ENCODE measurements at regions not wholly inside any gene's neighbourhood (a gene's known extent, or its start where the extent isn't known, plus 50 kb on each side); places are given as distances from the start of the nearest gene placed in this dataset.
A peak's percentile ranks its signal among the peaks of the same experiment; 100 is the strongest.

DNA sequence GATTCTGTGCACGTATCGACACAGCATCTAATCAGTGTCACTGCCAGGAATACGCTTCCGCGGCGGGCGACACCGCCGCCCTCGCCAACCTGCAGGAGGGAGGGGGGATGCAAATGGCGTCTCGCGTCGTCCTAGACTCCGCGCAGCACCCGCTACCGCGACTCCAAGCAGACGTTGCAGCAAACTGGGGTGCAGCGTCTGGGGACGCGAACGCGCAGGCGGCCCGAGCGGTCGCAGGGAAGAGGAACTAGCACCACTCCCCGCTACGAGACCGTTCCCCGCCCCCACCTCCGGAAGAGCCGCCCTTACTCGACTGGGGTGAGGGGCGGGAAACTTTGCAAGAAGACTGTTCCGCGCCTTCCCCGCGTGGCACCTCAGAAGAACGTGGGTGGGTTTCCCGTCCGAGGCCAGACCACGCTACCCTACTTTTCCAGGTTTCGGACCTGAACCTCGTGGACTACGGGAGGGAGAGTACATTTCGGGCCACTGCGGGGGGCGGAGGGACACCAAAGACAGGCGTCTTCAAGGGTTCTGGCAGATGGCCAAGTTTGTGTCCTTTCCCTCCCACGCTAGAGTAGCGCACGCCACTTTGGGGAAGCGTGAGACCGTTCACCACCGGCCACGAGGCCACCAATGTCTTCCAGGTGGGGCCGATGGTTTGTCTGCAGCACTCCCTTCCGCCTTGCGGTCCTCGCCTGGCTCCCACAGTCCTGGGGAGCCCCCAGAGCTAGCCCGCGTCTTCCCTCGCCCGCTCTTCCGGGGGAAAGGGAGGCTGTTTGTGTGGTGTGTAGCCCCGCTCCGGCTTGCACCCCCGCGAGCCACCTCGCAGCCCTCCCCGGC is 78.0 kb upstream of the BCOR start:
- Histone ChIP-seq H3K4me3 (ENCODE audit: control extremely low read depth in 1 of 5, extremely low read depth in 1 of 5, insufficient read depth in 1 of 5, low read depth in 2 of 5, low read length in 4 of 5) (peak overlapping the region; percentile 38 to 72 (median 60)), H3K36me3 (replicated peaks in 1 of 2; ENCODE audit: control extremely low read depth in 1 of 2, control insufficient read depth in 1 of 2, extremely low read depth in 1 of 2, insufficient read depth in 2 of 2, low read length in 1 of 2) (no peaks in the 10 kb centered on the region), H3K9ac (ENCODE audit: low read length) (peak overlapping the region; percentile 75), H3K79me2 (ENCODE audit: control insufficient read depth, insufficient read depth, low read length) (no peaks in the 10 kb centered on the region), H2AFZ (ENCODE audit: insufficient read depth, low read depth, low read length, poor library complexity, severe bottlenecking) (peak overlapping the region; percentile 34), H3K4me1 (ENCODE audit: control insufficient read depth in 2 of 2, insufficient read depth in 2 of 2, low read length in 2 of 2) (peaks cover 37 to 51% of the 10 kb centered on the region in 2 donors), H3K27ac (ENCODE audit: low read length in 2 of 2) (peak overlapping the region; percentile 97 to 99), H3K27me3 (replicated peaks in 1 of 4; ENCODE audit: control extremely low read depth in 1 of 4, control insufficient read depth in 3 of 4, insufficient read depth in 4 of 4, low read length in 3 of 4) (no peaks in the 10 kb centered on the region), H3K9me3 (ENCODE audit: control extremely low read depth in 1 of 3, control insufficient read depth in 2 of 3, insufficient read depth in 1 of 3, low read length in 2 of 3) (no peaks in the 10 kb centered on the region), H4K20me1 (ENCODE audit: control insufficient read depth, insufficient read depth, low read length, poor library complexity, severe bottlenecking) (no peaks in the 10 kb centered on the region), H3K4me2 (replicated peaks; ENCODE audit: low read depth, low read length, poor library complexity, severe bottlenecking) (peak overlapping the region; percentile 84)
- WGBS (ENCODE audit: insufficient coverage) = 0% methylated on average over 52 of the region's 74 CpGs
- TF ChIP-seq EZH2 (IDR thresholded peaks at IDR 0.05; ENCODE audit: borderline replicate concordance, insufficient read depth, low read depth, low read length, poor library complexity, severe bottlenecking) = no peak
- TF ChIP-seq, protein P1, sequence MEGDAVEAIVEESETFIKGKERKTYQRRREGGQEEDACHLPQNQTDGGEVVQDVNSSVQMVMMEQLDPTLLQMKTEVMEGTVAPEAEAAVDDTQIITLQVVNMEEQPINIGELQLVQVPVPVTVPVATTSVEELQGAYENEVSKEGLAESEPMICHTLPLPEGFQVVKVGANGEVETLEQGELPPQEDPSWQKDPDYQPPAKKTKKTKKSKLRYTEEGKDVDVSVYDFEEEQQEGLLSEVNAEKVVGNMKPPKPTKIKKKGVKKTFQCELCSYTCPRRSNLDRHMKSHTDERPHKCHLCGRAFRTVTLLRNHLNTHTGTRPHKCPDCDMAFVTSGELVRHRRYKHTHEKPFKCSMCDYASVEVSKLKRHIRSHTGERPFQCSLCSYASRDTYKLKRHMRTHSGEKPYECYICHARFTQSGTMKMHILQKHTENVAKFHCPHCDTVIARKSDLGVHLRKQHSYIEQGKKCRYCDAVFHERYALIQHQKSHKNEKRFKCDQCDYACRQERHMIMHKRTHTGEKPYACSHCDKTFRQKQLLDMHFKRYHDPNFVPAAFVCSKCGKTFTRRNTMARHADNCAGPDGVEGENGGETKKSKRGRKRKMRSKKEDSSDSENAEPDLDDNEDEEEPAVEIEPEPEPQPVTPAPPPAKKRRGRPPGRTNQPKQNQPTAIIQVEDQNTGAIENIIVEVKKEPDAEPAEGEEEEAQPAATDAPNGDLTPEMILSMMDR (IDR thresholded peaks at IDR 0.05) = no peak
- no peaks in the 10 kb centered on the region for H3K27me3 Mint-ChIP-seq
- intact Hi-C loops (cut with micrococcal nuclease) = loop anchor here (1.0 to 10.0 kb wide), 5 partner anchors 25 to 1371 kb away; partner anchors contain the start of genes MED14 and MID1IP1
- H3K27ac Mint-ChIP-seq = peak overlapping the region; percentile 100
- POLR2A ChIA-PET = interaction anchor here (0.9 to 3.5 kb wide), 12 partner anchors 7 to 444 kb away, joined by 3 to 47 read pairs (median 8); partner anchors contain the start of gene BCOR
- peak overlapping the region; percentile 89 for H3K4me3 Mint-ChIP-seq
- DNase-seq (peak; percentile 93), ATAC-seq (ENCODE audit: low read depth) (peak; percentile 53)
- H3K9me3 Mint-ChIP-seq (ENCODE audit: insufficient read depth) = no peaks in the 10 kb centered on the region
- CTCF ChIA-PET = interaction anchor here (1.1 to 1.5 kb wide), 3 partner anchors 8 to 445 kb away, joined by 3 to 8 read pairs (median 4); no protein-coding TSS in a partner anchor
- peaks cover 48% of the 10 kb centered on the region for H3K4me1 Mint-ChIP-seq
